Kidney epithelial cell (primary cell): ENCODE measurements at regions not wholly inside any gene's neighbourhood (a gene's known extent, or its start where the extent isn't known, plus 50 kb on each side); places are given as distances from the start of the nearest gene placed in this dataset.

Experiments
- DNase-seq: peaks from one replicate; pipeline ENCODE4 v3.0.0-alpha.2; 2010; ENCODE audit warnings: low read depth
- H3K27me3 ChIP-seq: 2 replicates; pipeline ENCODE4 v1.6.0; 2011; ENCODE audit warnings: low read length; ENCODE audit not compliant: control insufficient read depth, insufficient read depth
- H3K36me3 ChIP-seq: 2 replicates; pipeline ENCODE4 v1.5.1; 2011; ENCODE audit warnings: low read length; ENCODE audit not compliant: control insufficient read depth, insufficient read depth
- H3K4me3 ChIP-seq: 2 replicates; pipeline ENCODE4 v1.5.1; 2011; ENCODE audit warnings: low read depth, mild to moderate bottlenecking, control low read depth, low read length
- CTCF ChIP-seq: IDR thresholded peaks from 2 replicates; pipeline ENCODE4 v1.5.1; 2011; ENCODE audit warnings: mild to moderate bottlenecking, moderate library complexity, low read length, control low read depth, inconsistent platforms; ENCODE audit not compliant: insufficient read depth, poor library complexity, severe bottlenecking

- no peak for TF ChIP-seq CTCF
- H3K27me3 ChIP-seq: no peaks in the 10 kb centered on the region
- peak; percentile 50 for DNase-seq
- H3K4me3 ChIP-seq: no peak overlapping the region
- no peaks in the 10 kb centered on the region for H3K36me3 ChIP-seq
Observed at GRCh38 chr6:12420626-12421025, 130.5 kb downstream of the EDN1 start.

GRCh38 chr6:12421596-12421995 lies 131.4 kb downstream of the EDN1 start:
- Histone ChIP-seq H3K4me3 (no peak overlapping the region), H3K36me3 (no peaks in the 10 kb centered on the region), H3K27me3 (no peaks in the 10 kb centered on the region)
- TF ChIP-seq CTCF: no peak
- DNase-seq: no peak

GRCh38 chr6:12422848-12423247 lies 132.7 kb downstream of the EDN1 start:
- Histone ChIP-seq H3K36me3 (no peaks in the 10 kb centered on the region), H3K27me3 (no peaks in the 10 kb centered on the region), H3K4me3 (no peak overlapping the region)
- TF ChIP-seq CTCF: no peak
- no peak for DNase-seq

GRCh38 chr6:12423832-12424231 lies 133.7 kb downstream of the EDN1 start:
- H3K36me3 ChIP-seq: no peaks in the 10 kb centered on the region
- no peak overlapping the region for H3K4me3 ChIP-seq
- no peaks in the 10 kb centered on the region for H3K27me3 ChIP-seq
- DNase-seq: no peak
- TF ChIP-seq CTCF: no peak

GRCh38 chr6:12426121-12426520 lies 136.0 kb downstream of the EDN1 start:
- Histone ChIP-seq H3K4me3 (no peak overlapping the region), H3K36me3 (no peaks in the 10 kb centered on the region), H3K27me3 (no peaks in the 10 kb centered on the region)
- no peak for TF ChIP-seq CTCF
- DNase-seq: no peak

- no peak for TF ChIP-seq CTCF
- no peak for DNase-seq
- Histone ChIP-seq H3K27me3 (no peaks in the 10 kb centered on the region), H3K36me3 (no peaks in the 10 kb centered on the region), H3K4me3 (no peak overlapping the region)
Observed at GRCh38 chr6:12431023-12431422, 140.9 kb downstream of the EDN1 start.
